ENCODE measurements at regions not wholly inside any gene's neighbourhood (a gene's known extent, or its start where the extent isn't known, plus 50 kb on each side); places are given as distances from the start of the nearest gene placed in this dataset.

- no peak for TF ChIP-seq CTCF (IDR thresholded peaks at IDR 0.05)
- no peak for TF ChIP-seq POLR2A (IDR thresholded peaks at IDR 0.05)
These were observed 390.2 kb downstream of the HDGFL1 start for GRCh38 chr6:22959571-22959970.

Measured in right lobe of liver (tissue), 4 donors.